SKM-1 treated with dmso at 0.1 percent for 144 hours (cell line): ENCODE measurements at regions not wholly inside any gene's neighbourhood (a gene's known extent, or its start where the extent isn't known, plus 50 kb on each side); places are given as distances from the start of the nearest gene placed in this dataset.
"Not testable (repeated sequence)": the region's sequence is repeated elsewhere in the genome, so short reads cannot be mapped to it uniquely, and the experiment has no call there.

Source experiments
- DNase-seq: peaks from one replicate; lab custom pipeline; 2025; ENCODE audit not compliant: unreplicated experiment; lab: John Stamatoyannopoulos, UW

GRCh38 chr7:130845581-130846085, 111.6 kb upstream of the KLF14 start:
- no peak for DNase-seq

- DNase-seq: no peak
Observed at GRCh38 chr7:130849604-130850003, 115.6 kb upstream of the KLF14 start.

- DNase-seq: no peak
Observed at GRCh38 chr7:130850956-130851355, 116.9 kb upstream of the KLF14 start.

GRCh38 chr7:130852867-130853266, 118.9 kb upstream of the KLF14 start:
- DNase-seq: no peak

GRCh38 chr7:130853503-130854279, 119.7 kb upstream of the KLF14 start:
- DNase-seq: no peak

GRCh38 chr7:130854481-130854880, 120.5 kb upstream of the KLF14 start:
- no peak for DNase-seq

GRCh38 chr7:130856866-130857265, 122.9 kb upstream of the KLF14 start:
- DNase-seq: no peak

- DNase-seq: not testable (repeated sequence)
Observed at GRCh38 chr7:130860832-130861231, 126.8 kb upstream of the KLF14 start.

GRCh38 chr7:130865408-130866236, 131.6 kb upstream of the KLF14 start:
- no peak for DNase-seq

- no peak for DNase-seq
Observed at GRCh38 chr7:130867039-130867438, 133.0 kb upstream of the KLF14 start.

GRCh38 chr7:130867581-130868136, 133.7 kb upstream of the KLF14 start:
- no peak for DNase-seq

- DNase-seq: no peak
Observed at GRCh38 chr7:130868139-130868538, 134.1 kb upstream of the KLF14 start.

GRCh38 chr7:130869918-130870317, 135.9 kb upstream of the KLF14 start:
- DNase-seq: no peak

GRCh38 chr7:130872341-130872740, 138.3 kb upstream of the KLF14 start:
- no peak for DNase-seq

- DNase-seq: no peak
Observed at GRCh38 chr7:130872756-130873448, 138.9 kb upstream of the KLF14 start.

- no peak for DNase-seq
Observed at GRCh38 chr7:130874071-130874915, 140.3 kb upstream of the KLF14 start.

- peak; percentile 19 for DNase-seq
Observed at GRCh38 chr7:130875265-130875741, 141.3 kb upstream of the KLF14 start.

GRCh38 chr7:130875901-130876300, 141.9 kb upstream of the KLF14 start:
- no peak for DNase-seq

- DNase-seq: no peak
Observed at GRCh38 chr7:130877236-130877990, 143.4 kb upstream of the KLF14 start.

GRCh38 chr7:130877991-130878305, 143.9 kb upstream of the KLF14 start:
- no peak for DNase-seq
